ENCODE measurements at regions not wholly inside any gene's neighbourhood (a gene's known extent, or its start where the extent isn't known, plus 50 kb on each side); places are given as distances from the start of the nearest gene placed in this dataset.

DNA sequence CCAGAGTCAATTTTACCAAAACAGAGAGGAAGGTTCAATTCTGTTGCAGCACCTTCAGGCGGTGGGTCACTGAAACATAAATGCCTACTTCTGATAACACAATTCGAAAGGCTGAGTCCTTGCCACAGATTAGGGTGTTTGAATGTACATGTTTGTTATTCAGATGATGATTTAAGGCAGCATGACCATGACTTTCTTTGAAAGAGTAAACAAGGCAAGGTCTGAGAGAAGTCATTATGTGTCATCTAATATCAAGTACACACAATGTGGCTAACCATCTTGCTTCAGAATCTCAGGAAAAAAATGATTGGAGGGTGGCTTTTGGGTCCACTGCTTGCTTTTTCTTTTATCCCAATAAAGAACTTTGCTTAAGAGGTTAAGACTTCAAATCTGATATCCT, 457.5 kb downstream of the TAF11L14 start:
- TF ChIP-seq, protein P1, sequence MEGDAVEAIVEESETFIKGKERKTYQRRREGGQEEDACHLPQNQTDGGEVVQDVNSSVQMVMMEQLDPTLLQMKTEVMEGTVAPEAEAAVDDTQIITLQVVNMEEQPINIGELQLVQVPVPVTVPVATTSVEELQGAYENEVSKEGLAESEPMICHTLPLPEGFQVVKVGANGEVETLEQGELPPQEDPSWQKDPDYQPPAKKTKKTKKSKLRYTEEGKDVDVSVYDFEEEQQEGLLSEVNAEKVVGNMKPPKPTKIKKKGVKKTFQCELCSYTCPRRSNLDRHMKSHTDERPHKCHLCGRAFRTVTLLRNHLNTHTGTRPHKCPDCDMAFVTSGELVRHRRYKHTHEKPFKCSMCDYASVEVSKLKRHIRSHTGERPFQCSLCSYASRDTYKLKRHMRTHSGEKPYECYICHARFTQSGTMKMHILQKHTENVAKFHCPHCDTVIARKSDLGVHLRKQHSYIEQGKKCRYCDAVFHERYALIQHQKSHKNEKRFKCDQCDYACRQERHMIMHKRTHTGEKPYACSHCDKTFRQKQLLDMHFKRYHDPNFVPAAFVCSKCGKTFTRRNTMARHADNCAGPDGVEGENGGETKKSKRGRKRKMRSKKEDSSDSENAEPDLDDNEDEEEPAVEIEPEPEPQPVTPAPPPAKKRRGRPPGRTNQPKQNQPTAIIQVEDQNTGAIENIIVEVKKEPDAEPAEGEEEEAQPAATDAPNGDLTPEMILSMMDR (IDR thresholded peaks at IDR 0.05), result no peak
- TF ChIP-seq POLR2A (IDR thresholded peaks at IDR 0.05) (no peak), EP300 (IDR thresholded peaks at IDR 0.05) (no peak), POLR2AphosphoS5 (IDR thresholded peaks at IDR 0.05) (no peak)
